ENCODE measurements at regions not wholly inside any gene's neighbourhood (a gene's known extent, or its start where the extent isn't known, plus 50 kb on each side); places are given as distances from the start of the nearest gene placed in this dataset.

- TF ChIP-seq, protein P1, sequence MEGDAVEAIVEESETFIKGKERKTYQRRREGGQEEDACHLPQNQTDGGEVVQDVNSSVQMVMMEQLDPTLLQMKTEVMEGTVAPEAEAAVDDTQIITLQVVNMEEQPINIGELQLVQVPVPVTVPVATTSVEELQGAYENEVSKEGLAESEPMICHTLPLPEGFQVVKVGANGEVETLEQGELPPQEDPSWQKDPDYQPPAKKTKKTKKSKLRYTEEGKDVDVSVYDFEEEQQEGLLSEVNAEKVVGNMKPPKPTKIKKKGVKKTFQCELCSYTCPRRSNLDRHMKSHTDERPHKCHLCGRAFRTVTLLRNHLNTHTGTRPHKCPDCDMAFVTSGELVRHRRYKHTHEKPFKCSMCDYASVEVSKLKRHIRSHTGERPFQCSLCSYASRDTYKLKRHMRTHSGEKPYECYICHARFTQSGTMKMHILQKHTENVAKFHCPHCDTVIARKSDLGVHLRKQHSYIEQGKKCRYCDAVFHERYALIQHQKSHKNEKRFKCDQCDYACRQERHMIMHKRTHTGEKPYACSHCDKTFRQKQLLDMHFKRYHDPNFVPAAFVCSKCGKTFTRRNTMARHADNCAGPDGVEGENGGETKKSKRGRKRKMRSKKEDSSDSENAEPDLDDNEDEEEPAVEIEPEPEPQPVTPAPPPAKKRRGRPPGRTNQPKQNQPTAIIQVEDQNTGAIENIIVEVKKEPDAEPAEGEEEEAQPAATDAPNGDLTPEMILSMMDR (IDR thresholded peaks at IDR 0.05; ENCODE audit: unreplicated experiment in 3 of 3), result no peak
- Mint-ChIP-seq H3K4me1 (peaks cover 9% of the 10 kb centered on the region), H3K36me3 (ENCODE audit: low read depth) (no peaks in the 10 kb centered on the region), H3K27me3 (ENCODE audit: low read depth) (no peaks in the 10 kb centered on the region), H3K9me3 (peaks cover 17% of the 10 kb centered on the region), H3K27ac (no peak overlapping the region), H3K4me3 (no peak overlapping the region)
Measured at GRCh38 chr3:162996368-162996767, 1499.8 kb downstream of the OTOL1 start.

DNA sequence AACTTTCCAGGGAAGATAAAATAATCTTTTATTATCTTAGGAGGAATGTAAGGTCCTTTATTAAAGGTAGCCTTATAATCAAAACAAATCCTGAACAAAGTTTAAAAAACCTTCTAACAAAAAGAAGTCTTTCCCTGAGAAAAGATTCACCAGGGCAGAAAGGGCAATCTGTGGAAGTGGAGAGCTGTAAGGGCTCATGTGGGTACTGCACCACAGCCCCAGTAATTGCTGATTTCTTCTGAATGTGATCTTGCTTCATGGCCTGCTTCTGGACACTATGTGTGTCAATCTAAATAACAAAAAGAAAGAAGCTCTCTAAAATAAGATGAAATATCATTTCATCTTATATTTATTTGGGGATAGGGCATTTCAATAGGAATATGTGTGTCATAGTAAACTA lies 1501.6 kb downstream of the OTOL1 start:
- peaks cover 10% of the 10 kb centered on the region for H3K9me3 Mint-ChIP-seq
- no peaks in the 10 kb centered on the region for H3K27me3 Mint-ChIP-seq (ENCODE audit: low read depth)
- H3K4me3 Mint-ChIP-seq, result no peak overlapping the region
- H3K27ac Mint-ChIP-seq, result peak overlapping the region in 1 of 3 experiments; percentile 40
- TF ChIP-seq, protein P1 (IDR thresholded peaks at IDR 0.05; ENCODE audit: unreplicated experiment in 3 of 3), result no peak
- no peaks in the 10 kb centered on the region for H3K36me3 Mint-ChIP-seq (ENCODE audit: low read depth)
- H3K4me1 Mint-ChIP-seq, result peaks cover 9% of the 10 kb centered on the region

DNA sequence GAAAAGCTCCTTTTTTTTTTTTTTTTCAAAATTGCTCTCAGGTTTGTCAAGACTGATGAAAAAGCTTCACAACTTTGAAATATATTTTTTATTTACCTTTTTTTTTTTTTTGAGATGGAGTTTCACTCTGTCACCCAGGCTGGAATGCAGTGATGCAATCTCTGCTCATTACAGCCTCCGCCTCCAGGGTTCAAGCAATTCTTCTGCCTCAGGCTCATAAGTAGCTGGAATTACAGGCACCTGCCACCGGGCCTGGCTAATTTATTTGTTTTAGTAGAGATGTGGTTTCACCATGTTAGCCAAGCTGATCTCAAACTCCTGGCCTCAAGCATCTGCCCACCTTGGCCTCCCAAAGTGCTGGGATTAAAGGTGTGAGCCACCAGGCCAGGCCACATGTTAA lies 1515.0 kb downstream of the OTOL1 start:
- H3K27me3 Mint-ChIP-seq (ENCODE audit: low read depth), result no peaks in the 10 kb centered on the region
- TF ChIP-seq, protein P1 (IDR thresholded peaks at IDR 0.05; ENCODE audit: unreplicated experiment in 3 of 3), result no peak
- H3K4me1 Mint-ChIP-seq, result no peaks in the 10 kb centered on the region
- H3K4me3 Mint-ChIP-seq, result no peak overlapping the region
- no peaks in the 10 kb centered on the region for H3K9me3 Mint-ChIP-seq
- H3K27ac Mint-ChIP-seq, result no peak overlapping the region
- H3K36me3 Mint-ChIP-seq (ENCODE audit: low read depth), result no peaks in the 10 kb centered on the region

DNA sequence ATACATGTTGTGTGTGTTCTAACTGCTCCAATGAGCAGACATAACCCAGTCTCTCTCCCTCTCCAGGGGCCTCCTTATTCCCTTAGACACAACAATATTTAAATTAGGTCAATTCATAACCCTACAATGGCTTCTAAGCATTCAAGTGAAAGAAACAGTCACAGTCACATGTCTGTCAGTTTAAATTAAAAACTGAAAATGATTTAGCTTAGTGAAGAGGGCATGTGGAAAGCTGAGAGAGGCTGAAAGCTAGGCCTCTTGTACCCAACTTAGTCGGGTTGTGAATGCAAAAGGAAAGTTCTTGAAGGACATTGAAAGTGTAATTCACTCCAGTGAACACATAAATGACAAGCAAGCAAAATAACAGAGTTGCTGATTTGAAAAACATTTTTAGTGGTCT lies 1519.6 kb downstream of the OTOL1 start:
- TF ChIP-seq, protein P1 (IDR thresholded peaks at IDR 0.05; ENCODE audit: unreplicated experiment in 3 of 3), result no peak
- Mint-ChIP-seq H3K27me3 (ENCODE audit: low read depth) (no peaks in the 10 kb centered on the region), H3K9me3 (peaks cover 7% of the 10 kb centered on the region), H3K4me1 (no peaks in the 10 kb centered on the region), H3K4me3 (no peak overlapping the region), H3K36me3 (ENCODE audit: low read depth) (no peaks in the 10 kb centered on the region), H3K27ac (no peak overlapping the region)

- Mint-ChIP-seq H3K9me3 (peaks cover 7% of the 10 kb centered on the region), H3K4me3 (no peak overlapping the region), H3K36me3 (ENCODE audit: low read depth) (no peaks in the 10 kb centered on the region), H3K27ac (no peak overlapping the region), H3K4me1 (no peaks in the 10 kb centered on the region), H3K27me3 (ENCODE audit: low read depth) (no peaks in the 10 kb centered on the region)
- TF ChIP-seq, protein P1 (IDR thresholded peaks at IDR 0.05; ENCODE audit: unreplicated experiment in 3 of 3), result no peak
Measured at GRCh38 chr3:163018067-163018466, 1521.5 kb downstream of the OTOL1 start.

DNA sequence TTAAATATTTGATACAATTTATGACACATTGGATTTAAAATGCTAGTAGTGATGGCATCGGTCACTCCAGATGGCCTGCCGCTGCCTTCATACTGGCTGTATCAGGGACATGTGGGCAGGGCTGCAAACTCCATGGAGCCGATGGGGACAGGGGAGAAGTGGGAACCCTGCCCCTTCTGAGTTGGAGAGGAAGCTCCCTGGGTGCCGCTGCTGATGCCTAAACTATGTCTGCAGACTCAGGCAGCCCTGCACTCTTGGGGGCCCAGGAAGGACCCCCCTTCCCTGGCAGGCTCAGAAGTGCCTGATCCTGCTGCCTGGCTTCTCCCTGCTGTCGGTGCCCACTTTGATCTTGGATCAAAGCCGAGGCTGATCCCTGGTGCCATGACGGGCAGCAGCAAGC lies 1522.1 kb downstream of the OTOL1 start:
- Mint-ChIP-seq H3K9me3 (peaks cover 7% of the 10 kb centered on the region), H3K27me3 (ENCODE audit: low read depth) (no peaks in the 10 kb centered on the region), H3K36me3 (ENCODE audit: low read depth) (no peaks in the 10 kb centered on the region), H3K27ac (no peak overlapping the region), H3K4me1 (no peaks in the 10 kb centered on the region), H3K4me3 (no peak overlapping the region)
- TF ChIP-seq, protein P1 (IDR thresholded peaks at IDR 0.05; ENCODE audit: unreplicated experiment in 3 of 3), result no peak

Measured in nephron (organoid).